Mesenchymal stem cell (in vitro differentiated cells and primary cell): ENCODE measurements at regions not wholly inside any gene's neighbourhood (a gene's known extent, or its start where the extent isn't known, plus 50 kb on each side); places are given as distances from the start of the nearest gene placed in this dataset.

Experiments
- DNase-seq: peaks from one replicate; pipeline ENCODE4 v3.0.0-alpha.2; 2013
- H2AFZ ChIP-seq: one replicate; pipeline ENCODE4 v1.6.1; 2013; ENCODE audit warnings: low read depth, mild to moderate bottlenecking, control low read depth, inconsistent platforms, low read length, moderate library complexity
- H2AK5ac ChIP-seq: 2 replicates; pipeline ENCODE4 v1.6.1; 2013; ENCODE audit warnings: low read length, moderate library complexity, mild to moderate bottlenecking, inconsistent platforms; ENCODE audit not compliant: severe bottlenecking
- H2BK120ac ChIP-seq: one replicate; pipeline ENCODE4 v1.6.1; 2013; ENCODE audit warnings: low read depth, mild to moderate bottlenecking, inconsistent platforms, low read length, moderate library complexity
- H2BK12ac ChIP-seq, 2 experiments: one replicate each; pipeline ENCODE4 v1.6.1; 2013; ENCODE audit warnings: inconsistent platforms in 2 of 2, low read length in 2 of 2, mild to moderate bottlenecking in 2 of 2, moderate library complexity in 2 of 2, control low read depth in 1 of 2
- H2BK15ac ChIP-seq: one replicate; pipeline ENCODE4 v1.6.1; 2013; ENCODE audit warnings: mild to moderate bottlenecking, low read depth, inconsistent platforms; ENCODE audit not compliant: poor library complexity, severe bottlenecking
- H2BK5ac ChIP-seq: 2 replicates; pipeline ENCODE4 v1.6.1; 2013; ENCODE audit warnings: low read depth, mild to moderate bottlenecking, low read length, control low read depth, inconsistent platforms; ENCODE audit not compliant: poor library complexity, severe bottlenecking
- H3K14ac ChIP-seq, 2 experiments: one replicate each; pipeline ENCODE4 v1.6.1; 2013; ENCODE audit warnings: inconsistent platforms in 2 of 2, low read length in 2 of 2, control low read depth in 1 of 2, mild to moderate bottlenecking in 1 of 2, moderate library complexity in 1 of 2
- H3K18ac ChIP-seq, 2 experiments: one replicate each; pipeline ENCODE4 v1.6.1; 2013; ENCODE audit warnings: inconsistent platforms in 2 of 2, low read length in 2 of 2, control low read depth in 1 of 2, low read depth in 1 of 2, mild to moderate bottlenecking in 1 of 2
- H3K23ac ChIP-seq, 2 experiments: one replicate each; pipeline ENCODE4 v1.6.1; 2013; ENCODE audit warnings: inconsistent platforms in 2 of 2, low read length in 2 of 2, mild to moderate bottlenecking in 2 of 2, moderate library complexity in 2 of 2, control low read depth in 1 of 2
- H3K27ac ChIP-seq: 2 replicates; pipeline ENCODE4 v1.5.1; 2013; ENCODE audit warnings: mild to moderate bottlenecking, moderate library complexity, low read length, control low read depth, inconsistent platforms; ENCODE audit not compliant: poor library complexity, severe bottlenecking
- H3K27me3 ChIP-seq, 2 experiments: 2 replicates each; pipeline versions ENCODE4 v1.6.1 to v1.7.0; 2013; ENCODE audit warnings: low read length in 2 of 2, mild to moderate bottlenecking in 2 of 2, moderate library complexity in 2 of 2, control low read depth in 1 of 2, inconsistent platforms in 1 of 2; ENCODE audit not compliant: control insufficient read depth in 1 of 2, insufficient read depth in 1 of 2
- H3K36me3 ChIP-seq, 2 experiments: 2 replicates each; pipeline versions ENCODE4 v1.6.1 to v1.7.0; 2013; ENCODE audit warnings: low read length in 2 of 2, control low read depth in 1 of 2, inconsistent platforms in 1 of 2, low read depth in 1 of 2, mild to moderate bottlenecking in 1 of 2; ENCODE audit not compliant: insufficient read depth in 2 of 2, control insufficient read depth in 1 of 2
- H3K4ac ChIP-seq, 2 experiments: one replicate each; pipeline ENCODE4 v1.6.1; 2013; ENCODE audit warnings: inconsistent platforms in 2 of 2, low read length in 2 of 2, mild to moderate bottlenecking in 2 of 2, moderate library complexity in 2 of 2, control low read depth in 1 of 2, low read depth in 1 of 2
- H3K4me1 ChIP-seq: 2 replicates; pipeline ENCODE4 v1.6.1; 2013; ENCODE audit warnings: low read depth, low read length, control low read depth; ENCODE audit not compliant: control insufficient read depth, insufficient read depth
- H3K4me2 ChIP-seq: 2 replicates; pipeline ENCODE4 v1.6.1; 2013; ENCODE audit warnings: low read length, mild to moderate bottlenecking, inconsistent platforms; ENCODE audit not compliant: poor library complexity, severe bottlenecking
- H3K4me3 ChIP-seq, 2 experiments: 2 replicates each; pipeline versions ENCODE4 v1.5.1 to v1.7.0; 2013; ENCODE audit warnings: low read length in 2 of 2, mild to moderate bottlenecking in 2 of 2, control low read depth in 1 of 2, low read depth in 1 of 2; ENCODE audit not compliant: insufficient read depth in 1 of 2
- H3K79me1 ChIP-seq: replicated peaks from 2 replicates; pipeline ENCODE4 v1.6.1; 2013; ENCODE audit warnings: mild to moderate bottlenecking, control low read depth, low read length, inconsistent platforms; ENCODE audit not compliant: poor library complexity, severe bottlenecking
- H3K9ac ChIP-seq: 2 replicates; pipeline ENCODE4 v1.7.0; 2013; ENCODE audit warnings: mild to moderate bottlenecking, low read length, moderate library complexity
- H3K9me3 ChIP-seq: 2 replicates; pipeline ENCODE4 v1.7.0; 2013; ENCODE audit warnings: mild to moderate bottlenecking, low read length; ENCODE audit not compliant: control insufficient read depth
- H4K8ac ChIP-seq: one replicate; pipeline ENCODE4 v1.6.1; 2013; ENCODE audit warnings: inconsistent platforms, mild to moderate bottlenecking, low read length, moderate library complexity
- H4K91ac ChIP-seq: one replicate; pipeline ENCODE4 v1.6.1; 2013; ENCODE audit warnings: mild to moderate bottlenecking, low read length, inconsistent platforms
- WGBS: methylation state at CpG from one replicate; pipeline ENCODE4 v1.1.7; 2013; ENCODE audit warnings: mixed read lengths; 5-methylcytosine and 5-hydroxymethylcytosine counted together

DNA sequence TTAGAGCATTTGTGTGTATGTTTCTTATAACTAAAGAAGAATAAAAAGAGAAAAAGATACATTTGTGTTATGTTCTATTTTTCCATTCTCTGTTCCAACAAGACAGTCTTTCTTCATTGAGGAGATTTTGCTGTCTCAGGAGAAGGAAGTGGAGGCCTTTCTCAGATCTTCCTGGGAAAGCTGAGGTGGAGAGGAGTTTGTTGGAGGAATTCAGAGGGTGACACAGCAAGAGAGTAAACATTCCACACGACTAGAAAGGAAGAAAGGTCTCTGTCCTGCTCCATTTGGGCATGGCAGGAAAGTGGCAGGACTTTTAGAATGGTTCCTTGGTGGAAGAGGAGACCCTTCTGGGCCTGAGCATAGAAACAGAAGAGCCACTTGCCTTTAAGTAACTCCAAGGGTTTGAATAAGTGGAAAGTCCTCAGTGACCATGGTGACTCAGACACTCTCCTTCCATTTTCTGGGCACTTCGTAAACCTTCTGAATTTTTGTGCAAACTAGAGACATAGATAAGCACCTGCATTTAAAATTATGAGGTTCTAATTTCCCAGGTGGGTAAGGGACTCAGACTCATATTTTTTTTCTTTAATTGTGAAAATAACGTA, 52.3 kb upstream of the COL5A2 start:
- 0% methylated on average over 1 of the region's 3 CpGs for WGBS
- H4K8ac ChIP-seq = no peak overlapping the region

DNA sequence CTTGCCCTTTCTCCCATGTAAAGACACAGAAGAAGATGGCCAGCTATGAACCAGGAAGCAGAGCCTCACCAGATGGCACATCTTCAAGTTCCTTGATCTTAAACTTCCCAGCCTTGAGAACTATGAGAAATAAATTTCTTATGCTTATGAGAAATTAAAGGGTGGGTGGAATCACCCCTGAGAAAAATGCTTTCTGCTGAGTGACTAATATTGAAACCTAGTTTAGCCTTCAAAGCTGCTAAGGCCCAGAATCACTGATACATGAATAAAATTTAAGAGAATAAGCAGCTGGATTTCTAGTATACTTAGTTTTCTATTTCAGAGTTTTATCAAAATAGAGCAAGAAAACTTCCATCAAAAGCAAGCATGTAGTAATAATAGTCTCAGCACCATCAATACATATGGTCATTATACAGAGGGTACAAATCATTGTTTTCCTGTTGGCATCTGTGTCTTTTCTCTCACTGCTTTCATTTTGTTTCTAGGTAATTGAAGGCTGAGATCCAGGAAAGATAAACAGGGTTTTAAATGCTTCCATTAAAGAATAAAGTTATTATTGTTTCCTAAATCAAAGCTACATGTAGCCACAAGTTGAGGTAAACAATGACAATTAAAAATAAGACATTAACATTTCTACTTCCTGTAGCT, 53.3 kb upstream of the COL5A2 start:
- no peak overlapping the region for H2BK120ac ChIP-seq
- H3K14ac ChIP-seq = no peak overlapping the region
- H3K18ac ChIP-seq = no peak overlapping the region
- DNase-seq = no peak
- no peak overlapping the region for H3K27ac ChIP-seq
- H3K9ac ChIP-seq = peak overlapping the region; percentile 63
- no peak overlapping the region for H2BK5ac ChIP-seq
- no peak overlapping the region for H3K4me2 ChIP-seq
- no peaks in the 10 kb centered on the region for H3K4me1 ChIP-seq
- no peak overlapping the region for H3K23ac ChIP-seq
- H2AK5ac ChIP-seq = no peak overlapping the region
- no peaks in the 10 kb centered on the region for H3K27me3 ChIP-seq
- H2AFZ ChIP-seq = no peak overlapping the region
- H2BK15ac ChIP-seq = no peak overlapping the region
- H2BK12ac ChIP-seq = no peak overlapping the region
- H3K4ac ChIP-seq = no peak overlapping the region
- H4K91ac ChIP-seq = no peak overlapping the region
- peak overlapping the region in 1 of 2 experiments; percentile 17 for H3K4me3 ChIP-seq
- H3K79me1 ChIP-seq = no peaks in the 10 kb centered on the region
- no peaks in the 10 kb centered on the region for H3K36me3 ChIP-seq
- no peaks in the 10 kb centered on the region for H3K9me3 ChIP-seq
- H4K8ac ChIP-seq = no peak overlapping the region

More for the DNA sequence above, 52.3 kb upstream of the COL5A2 start:
- H3K14ac ChIP-seq = no peak overlapping the region
- no peaks in the 10 kb centered on the region for H3K9me3 ChIP-seq
- no peak overlapping the region for H2BK120ac ChIP-seq
- no peak overlapping the region for H2AFZ ChIP-seq
- H3K9ac ChIP-seq = no peak overlapping the region
- DNase-seq = no peak
- H3K27ac ChIP-seq = no peak overlapping the region
- H2AK5ac ChIP-seq = no peak overlapping the region
- no peak overlapping the region for H4K91ac ChIP-seq
- no peak overlapping the region for H3K4me2 ChIP-seq
- H3K18ac ChIP-seq = no peak overlapping the region
- no peak overlapping the region for H2BK15ac ChIP-seq
- no peaks in the 10 kb centered on the region for H3K4me1 ChIP-seq
- no peak overlapping the region for H3K23ac ChIP-seq
- H3K79me1 ChIP-seq = no peaks in the 10 kb centered on the region
- H3K4me3 ChIP-seq = no peak overlapping the region
- no peak overlapping the region for H2BK5ac ChIP-seq
- no peak overlapping the region for H2BK12ac ChIP-seq
- no peaks in the 10 kb centered on the region for H3K36me3 ChIP-seq
- no peak overlapping the region for H3K4ac ChIP-seq
- no peaks in the 10 kb centered on the region for H3K27me3 ChIP-seq

- Histone ChIP-seq H3K79me1 (no peaks in the 10 kb centered on the region), H2BK12ac (no peak overlapping the region), H2BK15ac (no peak overlapping the region), H3K4me3 (no peak overlapping the region), H3K27me3 (no peaks in the 10 kb centered on the region), H4K91ac (no peak overlapping the region), H3K9me3 (no peaks in the 10 kb centered on the region), H3K23ac (no peak overlapping the region), H3K14ac (no peak overlapping the region), H3K18ac (no peak overlapping the region), H3K27ac (no peak overlapping the region), H3K4me2 (no peak overlapping the region), H3K4me1 (no peaks in the 10 kb centered on the region), H3K36me3 (no peaks in the 10 kb centered on the region), H3K4ac (no peak overlapping the region), H2AFZ (no peak overlapping the region), H4K8ac (no peak overlapping the region), H2BK120ac (no peak overlapping the region), H3K9ac (peak overlapping the region; percentile 63), H2BK5ac (no peak overlapping the region), H2AK5ac (no peak overlapping the region)
- no peak for DNase-seq
- no CpG with 5 or more reads among the region's 2 CpGs for WGBS
Measured at GRCh38 chr2:189233527-189233926, 54.0 kb upstream of the COL5A2 start.

- H3K4me1 ChIP-seq = no peaks in the 10 kb centered on the region
- no peak overlapping the region for H3K4me2 ChIP-seq
- H2BK15ac ChIP-seq = no peak overlapping the region
- H3K27ac ChIP-seq = no peak overlapping the region
- no peak overlapping the region for H3K9ac ChIP-seq
- no peak overlapping the region for H3K4me3 ChIP-seq
- H4K8ac ChIP-seq = no peak overlapping the region
- DNase-seq = no peak
- H3K9me3 ChIP-seq = no peaks in the 10 kb centered on the region
- H4K91ac ChIP-seq = no peak overlapping the region
- H2BK5ac ChIP-seq = no peak overlapping the region
- H3K36me3 ChIP-seq = no peaks in the 10 kb centered on the region
- H2BK120ac ChIP-seq = no peak overlapping the region
- no peak overlapping the region for H3K18ac ChIP-seq
- H2AK5ac ChIP-seq = no peak overlapping the region
- no peaks in the 10 kb centered on the region for H3K27me3 ChIP-seq
- no peak overlapping the region for H2AFZ ChIP-seq
- H3K4ac ChIP-seq = no peak overlapping the region
- H3K23ac ChIP-seq = no peak overlapping the region
- H3K79me1 ChIP-seq = no peaks in the 10 kb centered on the region
- H3K14ac ChIP-seq = no peak overlapping the region
- H2BK12ac ChIP-seq = no peak overlapping the region
Measured at GRCh38 chr2:189234991-189235390, 55.4 kb upstream of the COL5A2 start.
